C4-2B (cell line): ENCODE measurements at regions not wholly inside any gene's neighbourhood (a gene's known extent, or its start where the extent isn't known, plus 50 kb on each side); places are given as distances from the start of the nearest gene placed in this dataset.

ENCODE experiments used
- CTCF ChIP-seq: fragments of 450-650 bp; conservative IDR thresholded peaks from 2 replicates; pipeline ENCODE4 v1.5.1; 2017; ENCODE audit warnings: mild to moderate bottlenecking
- ZFX ChIP-seq: fragments of 450-650 bp; IDR thresholded peaks from 2 replicates; pipeline ENCODE4 v1.6.1; 2017

DNA sequence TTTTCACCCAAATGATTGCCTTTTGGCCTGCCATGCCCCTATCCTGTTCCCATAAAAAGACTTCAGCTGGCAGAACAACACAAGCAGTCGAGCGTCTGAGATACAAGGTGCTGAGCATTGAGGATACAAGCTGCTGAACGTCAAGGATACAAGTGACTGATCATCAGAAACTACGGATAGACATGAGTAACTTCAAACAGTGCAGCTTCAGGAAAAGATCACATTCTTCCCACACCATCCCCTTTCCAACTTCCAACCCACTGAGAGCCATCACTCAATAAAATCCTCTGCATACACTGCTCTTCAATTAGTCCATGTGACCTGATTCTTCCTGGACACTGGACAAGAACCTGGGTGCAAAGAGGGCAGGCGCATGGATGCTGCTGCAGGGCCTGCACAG lies 1198.9 kb downstream of the ROBO2 start:
- no peak for TF ChIP-seq CTCF
- TF ChIP-seq ZFX = no peak
